ENCODE measurements at regions not wholly inside any gene's neighbourhood (a gene's known extent, or its start where the extent isn't known, plus 50 kb on each side); places are given as distances from the start of the nearest gene placed in this dataset.

GRCh38 chr1:234899041-234899729 lies 229.5 kb downstream of the TOMM20 start:
- no peak overlapping the region for H3K4me3 Mint-ChIP-seq
- Histone ChIP-seq H3K4me2 (replicated peaks; ENCODE audit: extremely low read depth, low read length, poor library complexity, severe bottlenecking) (no peak overlapping the region), H3K36me3 (replicated peaks in 1 of 2; ENCODE audit: control insufficient read depth in 1 of 2, insufficient read depth in 2 of 2, low read length in 2 of 2) (no peaks in the 10 kb centered on the region), H3K9me3 (replicated peaks in 1 of 2; ENCODE audit: control insufficient read depth in 1 of 2, insufficient read depth in 1 of 2, low read length in 2 of 2) (no peaks in the 10 kb centered on the region), H3K4me1 (ENCODE audit: control insufficient read depth in 1 of 2, insufficient read depth in 2 of 2, low read length in 2 of 2) (peaks cover 3 to 6% of the 10 kb centered on the region in 2 donors), H2AFZ (ENCODE audit: insufficient read depth, low read depth, low read length, poor library complexity, severe bottlenecking) (no peak overlapping the region), H3K27me3 (ENCODE audit: control insufficient read depth in 2 of 2, insufficient read depth in 2 of 2, low read length in 2 of 2) (no peaks in the 10 kb centered on the region), H3K79me2 (ENCODE audit: insufficient read depth, low read length) (no peaks in the 10 kb centered on the region), H3K4me3 (replicated peaks in 1 of 3; ENCODE audit: low read depth in 2 of 3, low read length in 3 of 3) (no peak overlapping the region), H4K20me1 (ENCODE audit: insufficient read depth, low read length) (no peaks in the 10 kb centered on the region), H3K9ac (ENCODE audit: insufficient read depth, low read length, poor library complexity, severe bottlenecking) (no peak overlapping the region), H3K27ac (ENCODE audit: low read depth in 1 of 2, low read length in 2 of 2) (no peak overlapping the region)
- peaks cover 0 to 2% of the 10 kb centered on the region in 2 donors for H3K36me3 Mint-ChIP-seq
- TF ChIP-seq CTCF (IDR thresholded peaks at IDR 0.05), result no peak
- intact Hi-C loops (cut with micrococcal nuclease), result no loop called here
- H3K4me1 Mint-ChIP-seq, result peaks cover 9% of the 10 kb centered on the region
- no peak for DNase-seq
- H3K9me3 Mint-ChIP-seq, result no peaks in the 10 kb centered on the region
- H3K27ac Mint-ChIP-seq, result no peak overlapping the region
- WGBS (ENCODE audit: insufficient coverage), result 87% methylated on average over 8 of the region's 11 CpGs
- peaks cover 0 to 2% (median 0%) of the 10 kb centered on the region in 3 donors for H3K27me3 Mint-ChIP-seq (ENCODE audit: low read depth in 3 of 3)

GRCh38 chr1:234898455-234899033 lies 230.1 kb downstream of the TOMM20 start:
- peak overlapping the region in 1 of 7 donors; percentile 11 for H3K27ac Mint-ChIP-seq

More at GRCh38 chr1:234898455-234899033, 230.1 kb downstream of the TOMM20 start:
- H3K79me2 ChIP-seq (ENCODE audit: insufficient read depth, low read length), result no peaks in the 10 kb centered on the region
- Mint-ChIP-seq H3K9me3 (no peaks in the 10 kb centered on the region), H3K27me3 (ENCODE audit: low read depth in 3 of 3) (peaks cover 0 to 2% (median 0%) of the 10 kb centered on the region in 3 donors), H3K4me3 (no peak overlapping the region), H3K4me1 (peaks cover 16% of the 10 kb centered on the region), H3K36me3 (peaks cover 0 to 5% of the 10 kb centered on the region in 2 donors)
- intact Hi-C loops (cut with micrococcal nuclease), result no loop called here
- no peak overlapping the region for H3K4me2 ChIP-seq (replicated peaks; ENCODE audit: extremely low read depth, low read length, poor library complexity, severe bottlenecking)
- no peaks in the 10 kb centered on the region for H4K20me1 ChIP-seq (ENCODE audit: insufficient read depth, low read length)
- no peaks in the 10 kb centered on the region for H3K36me3 ChIP-seq (replicated peaks in 1 of 2; ENCODE audit: control insufficient read depth in 1 of 2, insufficient read depth in 2 of 2, low read length in 2 of 2)
- H3K9me3 ChIP-seq (replicated peaks in 1 of 2; ENCODE audit: control insufficient read depth in 1 of 2, insufficient read depth in 1 of 2, low read length in 2 of 2), result no peaks in the 10 kb centered on the region
- no peak for TF ChIP-seq CTCF (IDR thresholded peaks at IDR 0.05)
- no peak overlapping the region for H3K27ac ChIP-seq (ENCODE audit: low read depth in 1 of 2, low read length in 2 of 2)
- H2AFZ ChIP-seq (ENCODE audit: insufficient read depth, low read depth, low read length, poor library complexity, severe bottlenecking), result no peak overlapping the region
- no peak overlapping the region for H3K9ac ChIP-seq (ENCODE audit: insufficient read depth, low read length, poor library complexity, severe bottlenecking)
- H3K4me1 ChIP-seq (ENCODE audit: control insufficient read depth in 1 of 2, insufficient read depth in 2 of 2, low read length in 2 of 2), result peaks cover 10 to 13% of the 10 kb centered on the region in 2 donors
- no peak overlapping the region for H3K4me3 ChIP-seq (replicated peaks in 1 of 3; ENCODE audit: low read depth in 2 of 3, low read length in 3 of 3)
- DNase-seq, result no peak
- WGBS (ENCODE audit: insufficient coverage), result 95% methylated on average over 4 of the region's 9 CpGs
- H3K27me3 ChIP-seq (ENCODE audit: control insufficient read depth in 2 of 2, insufficient read depth in 2 of 2, low read length in 2 of 2), result no peaks in the 10 kb centered on the region

Measured in CD14-positive monocyte (primary cell).